WTC11 (cell line): ENCODE measurements at regions not wholly inside any gene's neighbourhood (a gene's known extent, or its start where the extent isn't known, plus 50 kb on each side); places are given as distances from the start of the nearest gene placed in this dataset.

Experiments
- ATAC-seq: fragments of 200-7000 bp; cut with Tn5 transposase; 2 replicates; pipeline ENCODE4 v1.10.0; 2021; ENCODE audit warnings: mild to moderate bottlenecking, moderate library complexity
- CTCF ChIA-PET: fragments of 300-600 bp; sonication (Branson Sonifier 250); formaldehyde crosslinking; loops from one replicate; lab custom pipeline; 2021; ENCODE audit warnings: antibody characterized with exemption; lab: Charles Lee
- POLR2A ChIA-PET: fragments of 350-600 bp; sonication (Branson Sonifier 250); formaldehyde crosslinking; loops from one replicate; lab custom pipeline; 2021; ENCODE audit warnings: antibody characterized with exemption; lab: Charles Lee
- DNase-seq: peaks from one replicate; pipeline ENCODE4 v3.0.0; 2021; ENCODE audit warnings: low spot score
- H3K27ac Mint-ChIP-seq: 2 replicates; pipeline ENCODE4 v1.8.0; 2021; ENCODE audit warnings: mixed read lengths
- H3K27me3 Mint-ChIP-seq: 2 replicates; pipeline ENCODE4 v1.8.0; 2021; ENCODE audit warnings: low read depth, mild to moderate bottlenecking, moderate library complexity, mixed read lengths
- H3K36me3 Mint-ChIP-seq: 2 replicates; pipeline ENCODE4 v1.8.0; 2021; ENCODE audit warnings: mixed read lengths
- H3K4me1 Mint-ChIP-seq: 2 replicates; pipeline ENCODE4 v1.8.0; 2022; ENCODE audit warnings: mixed read lengths
- H3K4me3 Mint-ChIP-seq: 2 replicates; pipeline ENCODE4 v1.8.0; 2021; ENCODE audit warnings: mild to moderate bottlenecking, moderate library complexity, mixed read lengths
- H3K9me3 Mint-ChIP-seq: 2 replicates; pipeline ENCODE4 v1.8.0; 2021; ENCODE audit warnings: mixed read lengths
- ATF1 ChIP-seq: sonication (generic); formaldehyde crosslinking; IDR thresholded peaks from 2 replicates; pipeline ENCODE4 v1.8.1; 2023; ENCODE audit warnings: mild to moderate bottlenecking, moderate library complexity, missing genetic modification reagents
- CREM ChIP-seq: sonication (generic); formaldehyde crosslinking; IDR thresholded peaks from 2 replicates; pipeline ENCODE4 v1.8.1; 2022; ENCODE audit warnings: mild to moderate bottlenecking, missing genetic modification reagents, moderate library complexity
- ELF4 ChIP-seq: sonication (generic); formaldehyde crosslinking; IDR thresholded peaks from 2 replicates; pipeline ENCODE4 v1.8.1; 2022; ENCODE audit warnings: low read depth, mild to moderate bottlenecking, moderate library complexity, missing genetic modification reagents
- ETV6 ChIP-seq: sonication (generic); formaldehyde crosslinking; IDR thresholded peaks from 2 replicates; pipeline ENCODE4 v1.8.1; 2022; ENCODE audit warnings: mild to moderate bottlenecking, missing genetic modification reagents
- GRHL2 ChIP-seq: fragments of 250-450 bp; sonication (Bioruptor Pico); IDR thresholded peaks from 2 replicates; pipeline ENCODE4 v1.8.0; 2022; ENCODE audit warnings: mild to moderate bottlenecking, moderate library complexity; ENCODE audit not compliant: insufficient replicate concordance, severe bottlenecking
- GTF2I ChIP-seq: fragments of 250-450 bp; sonication (Bioruptor Pico); conservative IDR thresholded peaks from 2 replicates; pipeline ENCODE4 v1.4.0; 2021; ENCODE audit warnings: mild to moderate bottlenecking
- HMGA2 ChIP-seq: fragments of 250-450 bp; sonication (Bioruptor Pico); IDR thresholded peaks from 2 replicates; pipeline ENCODE4 v1.4.0; 2021; ENCODE audit warnings: mild to moderate bottlenecking, moderate library complexity
- IRF2 ChIP-seq: sonication (generic); formaldehyde crosslinking; IDR thresholded peaks from 2 replicates; pipeline ENCODE4 v1.8.0; 2022; ENCODE audit warnings: low read depth, missing genetic modification reagents, borderline replicate concordance
- NFE2L1 ChIP-seq: sonication (generic); formaldehyde crosslinking; IDR thresholded peaks from 2 replicates; pipeline ENCODE4 v1.8.1; 2023; ENCODE audit warnings: missing genetic modification reagents
- NFYB ChIP-seq: sonication (generic); formaldehyde crosslinking; conservative IDR thresholded peaks from 2 replicates; pipeline ENCODE4 v1.8.0; 2022; ENCODE audit warnings: low read depth, missing genetic modification reagents
- NR3C1 ChIP-seq: sonication (generic); formaldehyde crosslinking; conservative IDR thresholded peaks from 2 replicates; pipeline ENCODE4 v1.8.1; 2023; ENCODE audit warnings: low read depth, mild to moderate bottlenecking, missing genetic modification reagents
- OVOL2 ChIP-seq: fragments of 250-450 bp; sonication (Bioruptor Pico); IDR thresholded peaks from 2 replicates; pipeline ENCODE4 v1.9.0; 2021; ENCODE audit warnings: mild to moderate bottlenecking, borderline replicate concordance
- TCF7 ChIP-seq: sonication (generic); formaldehyde crosslinking; IDR thresholded peaks from 2 replicates; pipeline ENCODE4 v1.8.0; 2022; ENCODE audit warnings: mild to moderate bottlenecking, low read depth, missing genetic modification reagents, moderate library complexity
- TEAD4 ChIP-seq: sonication (generic); formaldehyde crosslinking; IDR thresholded peaks from 2 replicates; pipeline ENCODE4 v1.8.0; 2022; ENCODE audit warnings: mild to moderate bottlenecking, missing genetic modification reagents
- ZNF219 ChIP-seq: sonication (generic); formaldehyde crosslinking; IDR thresholded peaks from 2 replicates; pipeline ENCODE4 v1.8.0; 2023; ENCODE audit warnings: missing genetic modification reagents, mild to moderate bottlenecking, borderline replicate concordance
- ZNF232 ChIP-seq: sonication (generic); formaldehyde crosslinking; IDR thresholded peaks from 2 replicates; pipeline ENCODE4 v1.8.0; 2022; ENCODE audit warnings: mild to moderate bottlenecking, missing genetic modification reagents
- ZNF416 ChIP-seq: fragments of 250-450 bp; sonication (Bioruptor Pico); IDR thresholded peaks from 2 replicates; pipeline ENCODE4 v1.9.0; 2021; ENCODE audit warnings: mild to moderate bottlenecking, inconsistent platforms
- ZNF423 ChIP-seq: fragments of 250-450 bp; sonication (Bioruptor Pico); IDR thresholded peaks from 2 replicates; pipeline ENCODE4 v2.1.2; 2022; ENCODE audit warnings: mild to moderate bottlenecking, moderate library complexity
- TF ChIP-seq, protein P1 (sequence below): sonication (generic); formaldehyde crosslinking; IDR thresholded peaks from 2 replicates; pipeline ENCODE4 v1.8.1; 2022; ENCODE audit warnings: missing genetic modification reagents, borderline replicate concordance
- TF ChIP-seq, protein P2 (sequence below): fragments of 250-450 bp; sonication (Bioruptor Pico); IDR thresholded peaks from 2 replicates; pipeline ENCODE4 v1.9.0; 2021; ENCODE audit warnings: mild to moderate bottlenecking, borderline replicate concordance
- TF ChIP-seq, protein P3 (sequence below): sonication (generic); formaldehyde crosslinking; IDR thresholded peaks from 2 replicates; pipeline ENCODE4 v1.8.0; 2023; ENCODE audit warnings: missing genetic modification reagents
- TF ChIP-seq, protein P4 (sequence below): sonication (generic); formaldehyde crosslinking; IDR thresholded peaks from 2 replicates; pipeline ENCODE4 v1.8.0; 2022; ENCODE audit warnings: mild to moderate bottlenecking, missing genetic modification reagents
- TF ChIP-seq, protein P5 (sequence below): sonication (generic); formaldehyde crosslinking; IDR thresholded peaks from 2 replicates; pipeline ENCODE4 v1.8.1; 2023; ENCODE audit warnings: mild to moderate bottlenecking, missing genetic modification reagents
- TF ChIP-seq, protein P6 (sequence below): sonication (generic); formaldehyde crosslinking; IDR thresholded peaks from 2 replicates; pipeline ENCODE4 v1.8.1; 2022; ENCODE audit warnings: low read depth, mild to moderate bottlenecking, moderate library complexity, missing genetic modification reagents, borderline replicate concordance

DNA sequence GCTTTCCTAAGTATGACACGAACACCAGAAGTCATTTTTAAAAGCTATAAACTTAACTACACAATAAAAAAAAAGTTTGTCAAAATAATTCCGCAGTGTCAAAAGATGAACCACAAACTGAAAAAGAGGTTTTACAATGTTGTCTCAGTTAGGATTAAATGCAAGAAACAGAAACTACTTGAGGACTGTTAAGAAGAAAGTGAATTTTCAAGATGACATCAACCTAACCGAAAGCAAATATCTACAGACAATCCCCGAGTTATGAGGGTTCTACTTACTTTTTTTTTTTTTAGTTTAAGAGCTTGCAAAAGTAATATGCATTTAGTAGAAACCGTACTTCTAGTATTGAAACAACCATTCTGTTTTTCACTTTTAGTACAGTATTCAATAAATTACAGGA is 62.3 kb downstream of the TFPI2 start:
- H3K4me1 Mint-ChIP-seq = peaks cover 12% of the 10 kb centered on the region
- no peaks in the 10 kb centered on the region for H3K9me3 Mint-ChIP-seq
- ATAC-seq (no peak), DNase-seq (no peak)
- no peak for TF ChIP-seq ZNF232 (CRISPR knock-in tag)
- no peak for TF ChIP-seq IRF2 (CRISPR knock-in tag)
- no peak for TF ChIP-seq GTF2I (CRISPR knock-in tag)
- no peak for TF ChIP-seq HMGA2 (CRISPR knock-in tag)
- H3K4me3 Mint-ChIP-seq = no peak overlapping the region
- ChIA-PET CTCF (no interaction called here), POLR2A (no interaction called here)
- H3K27me3 Mint-ChIP-seq = no peaks in the 10 kb centered on the region
- no peaks in the 10 kb centered on the region for H3K36me3 Mint-ChIP-seq
- no peak overlapping the region for H3K27ac Mint-ChIP-seq

DNA sequence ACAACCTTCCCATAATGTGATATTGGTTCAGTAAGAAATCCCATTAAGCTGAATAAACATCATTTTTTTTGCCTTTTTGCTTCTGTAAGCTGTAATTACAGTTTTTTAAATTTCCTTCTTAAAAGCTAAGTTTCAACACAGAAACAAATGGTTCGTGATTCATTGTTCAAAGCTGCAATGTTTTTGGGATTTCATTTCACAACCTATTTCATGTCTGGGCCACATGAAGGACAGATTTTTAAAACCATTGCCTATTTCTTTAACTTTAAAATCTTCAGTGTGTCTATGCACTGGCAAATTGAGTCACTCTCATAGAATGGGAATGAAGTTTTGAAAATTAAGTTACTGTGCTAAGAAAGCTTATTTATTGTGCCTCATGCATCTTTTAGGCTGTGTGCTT is 66.9 kb downstream of the TFPI2 start:
- CTCF ChIA-PET = no interaction called here
- TF ChIP-seq NR3C1 (CRISPR knock-in tag) = no peak
- no peak for TF ChIP-seq ETV6 (CRISPR knock-in tag)
- no peak for TF ChIP-seq NFE2L1
- TF ChIP-seq ZNF423 = no peak
- TF ChIP-seq TEAD4 (CRISPR knock-in tag) = no peak
- TF ChIP-seq CREM (CRISPR knock-in tag) = no peak
- TF ChIP-seq, protein P1, sequence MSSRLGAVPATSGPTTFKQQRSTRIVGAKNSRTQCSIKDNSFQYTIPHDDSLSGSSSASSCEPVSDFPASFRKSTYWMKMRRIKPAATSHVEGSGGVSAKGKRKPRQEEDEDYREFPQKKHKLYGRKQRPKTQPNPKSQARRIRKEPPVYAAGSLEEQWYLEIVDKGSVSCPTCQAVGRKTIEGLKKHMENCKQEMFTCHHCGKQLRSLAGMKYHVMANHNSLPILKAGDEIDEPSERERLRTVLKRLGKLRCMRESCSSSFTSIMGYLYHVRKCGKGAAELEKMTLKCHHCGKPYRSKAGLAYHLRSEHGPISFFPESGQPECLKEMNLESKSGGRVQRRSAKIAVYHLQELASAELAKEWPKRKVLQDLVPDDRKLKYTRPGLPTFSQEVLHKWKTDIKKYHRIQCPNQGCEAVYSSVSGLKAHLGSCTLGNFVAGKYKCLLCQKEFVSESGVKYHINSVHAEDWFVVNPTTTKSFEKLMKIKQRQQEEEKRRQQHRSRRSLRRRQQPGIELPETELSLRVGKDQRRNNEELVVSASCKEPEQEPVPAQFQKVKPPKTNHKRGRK = no peak
- TF ChIP-seq ZNF219 (CRISPR knock-in tag) = no peak
- TF ChIP-seq, protein P2, sequence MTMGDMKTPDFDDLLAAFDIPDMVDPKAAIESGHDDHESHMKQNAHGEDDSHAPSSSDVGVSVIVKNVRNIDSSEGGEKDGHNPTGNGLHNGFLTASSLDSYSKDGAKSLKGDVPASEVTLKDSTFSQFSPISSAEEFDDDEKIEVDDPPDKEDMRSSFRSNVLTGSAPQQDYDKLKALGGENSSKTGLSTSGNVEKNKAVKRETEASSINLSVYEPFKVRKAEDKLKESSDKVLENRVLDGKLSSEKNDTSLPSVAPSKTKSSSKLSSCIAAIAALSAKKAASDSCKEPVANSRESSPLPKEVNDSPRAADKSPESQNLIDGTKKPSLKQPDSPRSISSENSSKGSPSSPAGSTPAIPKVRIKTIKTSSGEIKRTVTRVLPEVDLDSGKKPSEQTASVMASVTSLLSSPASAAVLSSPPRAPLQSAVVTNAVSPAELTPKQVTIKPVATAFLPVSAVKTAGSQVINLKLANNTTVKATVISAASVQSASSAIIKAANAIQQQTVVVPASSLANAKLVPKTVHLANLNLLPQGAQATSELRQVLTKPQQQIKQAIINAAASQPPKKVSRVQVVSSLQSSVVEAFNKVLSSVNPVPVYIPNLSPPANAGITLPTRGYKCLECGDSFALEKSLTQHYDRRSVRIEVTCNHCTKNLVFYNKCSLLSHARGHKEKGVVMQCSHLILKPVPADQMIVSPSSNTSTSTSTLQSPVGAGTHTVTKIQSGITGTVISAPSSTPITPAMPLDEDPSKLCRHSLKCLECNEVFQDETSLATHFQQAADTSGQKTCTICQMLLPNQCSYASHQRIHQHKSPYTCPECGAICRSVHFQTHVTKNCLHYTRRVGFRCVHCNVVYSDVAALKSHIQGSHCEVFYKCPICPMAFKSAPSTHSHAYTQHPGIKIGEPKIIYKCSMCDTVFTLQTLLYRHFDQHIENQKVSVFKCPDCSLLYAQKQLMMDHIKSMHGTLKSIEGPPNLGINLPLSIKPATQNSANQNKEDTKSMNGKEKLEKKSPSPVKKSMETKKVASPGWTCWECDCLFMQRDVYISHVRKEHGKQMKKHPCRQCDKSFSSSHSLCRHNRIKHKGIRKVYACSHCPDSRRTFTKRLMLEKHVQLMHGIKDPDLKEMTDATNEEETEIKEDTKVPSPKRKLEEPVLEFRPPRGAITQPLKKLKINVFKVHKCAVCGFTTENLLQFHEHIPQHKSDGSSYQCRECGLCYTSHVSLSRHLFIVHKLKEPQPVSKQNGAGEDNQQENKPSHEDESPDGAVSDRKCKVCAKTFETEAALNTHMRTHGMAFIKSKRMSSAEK (CRISPR knock-in tag) = no peak
- TF ChIP-seq, protein P3, sequence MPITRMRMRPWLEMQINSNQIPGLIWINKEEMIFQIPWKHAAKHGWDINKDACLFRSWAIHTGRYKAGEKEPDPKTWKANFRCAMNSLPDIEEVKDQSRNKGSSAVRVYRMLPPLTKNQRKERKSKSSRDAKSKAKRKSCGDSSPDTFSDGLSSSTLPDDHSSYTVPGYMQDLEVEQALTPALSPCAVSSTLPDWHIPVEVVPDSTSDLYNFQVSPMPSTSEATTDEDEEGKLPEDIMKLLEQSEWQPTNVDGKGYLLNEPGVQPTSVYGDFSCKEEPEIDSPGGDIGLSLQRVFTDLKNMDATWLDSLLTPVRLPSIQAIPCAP = no peak
- no peak for TF ChIP-seq GRHL2
- DNase-seq (no peak), ATAC-seq (no peak)
- no peaks in the 10 kb centered on the region for H3K9me3 Mint-ChIP-seq
- no peaks in the 10 kb centered on the region for H3K27me3 Mint-ChIP-seq
- POLR2A ChIA-PET = no interaction called here
- H3K36me3 Mint-ChIP-seq = no peaks in the 10 kb centered on the region
- H3K4me3 Mint-ChIP-seq = no peak overlapping the region
- no peak overlapping the region for H3K27ac Mint-ChIP-seq
- peaks cover 18% of the 10 kb centered on the region for H3K4me1 Mint-ChIP-seq

DNA sequence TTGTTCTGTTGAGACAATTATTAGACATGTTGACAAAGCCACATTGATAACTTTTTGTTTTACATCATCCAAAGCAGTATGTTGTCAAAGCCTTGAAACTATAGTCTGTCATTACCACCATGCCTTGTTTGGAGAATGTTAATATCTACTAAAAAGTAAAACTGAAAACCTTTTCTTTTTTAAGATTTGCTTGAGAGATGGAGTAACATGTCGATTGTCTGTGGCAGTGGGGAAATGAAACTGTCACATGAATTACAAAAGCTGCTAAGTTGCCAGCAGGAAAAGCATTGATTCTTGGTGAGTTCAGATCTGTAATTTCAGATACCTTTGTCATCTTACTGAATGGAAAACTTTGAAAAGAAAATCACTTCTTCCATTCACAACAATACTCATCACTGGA is 69.1 kb downstream of the TFPI2 start:
- DNase-seq (no peak), ATAC-seq (no peak)
- Mint-ChIP-seq H3K9me3 (no peaks in the 10 kb centered on the region), H3K4me3 (no peak overlapping the region), H3K36me3 (no peaks in the 10 kb centered on the region), H3K4me1 (peaks cover 29% of the 10 kb centered on the region), H3K27me3 (no peaks in the 10 kb centered on the region), H3K27ac (no peak overlapping the region)
- POLR2A ChIA-PET = no interaction called here
- TF ChIP-seq ETV6 (CRISPR knock-in tag) (no peak), IRF2 (CRISPR knock-in tag) (no peak), OVOL2 (CRISPR knock-in tag) (no peak), ZNF416 (no peak), ATF1 (CRISPR knock-in tag) (no peak), ELF4 (no peak), NFYB (CRISPR knock-in tag) (no peak), TCF7 (no peak)
- TF ChIP-seq, protein P4, sequence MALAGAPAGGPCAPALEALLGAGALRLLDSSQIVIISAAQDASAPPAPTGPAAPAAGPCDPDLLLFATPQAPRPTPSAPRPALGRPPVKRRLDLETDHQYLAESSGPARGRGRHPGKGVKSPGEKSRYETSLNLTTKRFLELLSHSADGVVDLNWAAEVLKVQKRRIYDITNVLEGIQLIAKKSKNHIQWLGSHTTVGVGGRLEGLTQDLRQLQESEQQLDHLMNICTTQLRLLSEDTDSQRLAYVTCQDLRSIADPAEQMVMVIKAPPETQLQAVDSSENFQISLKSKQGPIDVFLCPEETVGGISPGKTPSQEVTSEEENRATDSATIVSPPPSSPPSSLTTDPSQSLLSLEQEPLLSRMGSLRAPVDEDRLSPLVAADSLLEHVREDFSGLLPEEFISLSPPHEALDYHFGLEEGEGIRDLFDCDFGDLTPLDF (CRISPR knock-in tag) = no peak
- TF ChIP-seq, protein P5, sequence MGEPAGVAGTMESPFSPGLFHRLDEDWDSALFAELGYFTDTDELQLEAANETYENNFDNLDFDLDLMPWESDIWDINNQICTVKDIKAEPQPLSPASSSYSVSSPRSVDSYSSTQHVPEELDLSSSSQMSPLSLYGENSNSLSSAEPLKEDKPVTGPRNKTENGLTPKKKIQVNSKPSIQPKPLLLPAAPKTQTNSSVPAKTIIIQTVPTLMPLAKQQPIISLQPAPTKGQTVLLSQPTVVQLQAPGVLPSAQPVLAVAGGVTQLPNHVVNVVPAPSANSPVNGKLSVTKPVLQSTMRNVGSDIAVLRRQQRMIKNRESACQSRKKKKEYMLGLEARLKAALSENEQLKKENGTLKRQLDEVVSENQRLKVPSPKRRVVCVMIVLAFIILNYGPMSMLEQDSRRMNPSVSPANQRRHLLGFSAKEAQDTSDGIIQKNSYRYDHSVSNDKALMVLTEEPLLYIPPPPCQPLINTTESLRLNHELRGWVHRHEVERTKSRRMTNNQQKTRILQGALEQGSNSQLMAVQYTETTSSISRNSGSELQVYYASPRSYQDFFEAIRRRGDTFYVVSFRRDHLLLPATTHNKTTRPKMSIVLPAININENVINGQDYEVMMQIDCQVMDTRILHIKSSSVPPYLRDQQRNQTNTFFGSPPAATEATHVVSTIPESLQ = no peak
- TF ChIP-seq, protein P6, sequence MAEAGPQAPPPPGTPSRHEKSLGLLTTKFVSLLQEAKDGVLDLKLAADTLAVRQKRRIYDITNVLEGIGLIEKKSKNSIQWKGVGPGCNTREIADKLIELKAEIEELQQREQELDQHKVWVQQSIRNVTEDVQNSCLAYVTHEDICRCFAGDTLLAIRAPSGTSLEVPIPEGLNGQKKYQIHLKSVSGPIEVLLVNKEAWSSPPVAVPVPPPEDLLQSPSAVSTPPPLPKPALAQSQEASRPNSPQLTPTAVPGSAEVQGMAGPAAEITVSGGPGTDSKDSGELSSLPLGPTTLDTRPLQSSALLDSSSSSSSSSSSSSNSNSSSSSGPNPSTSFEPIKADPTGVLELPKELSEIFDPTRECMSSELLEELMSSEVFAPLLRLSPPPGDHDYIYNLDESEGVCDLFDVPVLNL (CRISPR knock-in tag) = no peak
- CTCF ChIA-PET = no interaction called here
